ENCODE measurements at regions not wholly inside any gene's neighbourhood (a gene's known extent, or its start where the extent isn't known, plus 50 kb on each side); places are given as distances from the start of the nearest gene placed in this dataset.
A peak's percentile ranks its signal among the peaks of the same experiment; 100 is the strongest.

DNA sequence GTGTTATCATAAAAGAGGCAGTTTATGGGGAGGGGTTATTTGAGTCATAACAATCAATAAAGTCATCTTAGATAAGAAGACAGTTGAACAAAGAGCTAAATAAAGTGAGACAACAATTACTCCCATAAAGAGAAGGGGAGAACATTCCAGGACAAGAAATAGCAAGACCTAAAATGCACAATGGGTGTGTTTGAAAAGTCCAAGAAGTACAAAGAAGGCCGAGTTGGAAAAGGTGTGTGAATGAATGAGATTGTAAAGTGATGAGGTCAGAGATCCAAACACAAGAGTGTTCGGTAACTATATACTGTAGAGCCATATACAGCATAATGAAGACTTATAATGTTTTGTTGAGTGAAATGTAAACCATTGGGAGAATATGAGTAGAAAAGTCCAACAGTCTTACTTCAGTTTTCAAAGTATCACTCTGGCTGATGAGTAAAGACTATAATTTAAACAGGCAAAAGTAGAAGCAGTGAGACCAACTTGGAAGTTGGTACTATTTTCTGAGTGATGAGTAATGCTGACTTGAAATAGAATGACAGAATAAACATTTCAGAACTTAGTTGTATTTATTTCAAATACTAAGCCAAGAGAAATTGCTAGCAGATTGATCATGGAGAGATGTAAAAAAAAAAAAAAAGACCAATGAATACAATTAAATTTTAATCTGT, 868.7 kb upstream of the CDH9 start:
- DNase-seq (ENCODE audit: low read depth): peak; percentile 86
- no peak overlapping the region for H3K4me3 ChIP-seq (ENCODE audit: low read length)
- no peak for TF ChIP-seq CTCF (IDR thresholded peaks at IDR 0.05; ENCODE audit: insufficient read depth, low read depth, low read length, missing control alignments)

GRCh38 chr5:27906481-27906880, 868.1 kb upstream of the CDH9 start:
- H3K4me3 ChIP-seq (ENCODE audit: low read length): no peak overlapping the region
- DNase-seq (ENCODE audit: low read depth): peak; percentile 65
- TF ChIP-seq CTCF (IDR thresholded peaks at IDR 0.05; ENCODE audit: insufficient read depth, low read depth, low read length, missing control alignments): no peak

DNA sequence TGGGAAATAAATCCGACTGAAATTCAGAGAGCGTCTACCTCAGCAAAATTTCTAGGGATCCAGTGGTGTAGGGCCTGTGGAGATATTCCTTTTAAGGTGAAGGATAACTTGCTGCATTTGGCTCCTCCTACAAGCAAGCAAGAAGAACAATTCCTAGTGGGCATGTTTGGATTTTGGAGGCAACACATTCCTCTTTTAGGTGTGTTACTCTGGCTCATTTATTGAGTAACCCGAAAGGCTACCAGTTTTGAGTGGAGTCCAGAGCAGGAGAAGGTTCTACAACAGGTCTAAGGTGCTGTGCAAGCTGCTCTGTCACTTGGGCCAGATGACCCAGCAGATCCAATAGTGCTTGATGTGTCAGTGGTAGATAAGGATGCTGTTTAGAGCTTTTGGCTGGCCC, 862.4 kb upstream of the CDH9 start:
- peak; percentile 59 for DNase-seq (ENCODE audit: low read depth)
- TF ChIP-seq CTCF (IDR thresholded peaks at IDR 0.05; ENCODE audit: insufficient read depth, low read depth, low read length, missing control alignments): no peak
- no peak overlapping the region for H3K4me3 ChIP-seq (ENCODE audit: low read length)

GRCh38 chr5:27876071-27876470, 837.7 kb upstream of the CDH9 start:
- no peak for TF ChIP-seq CTCF (IDR thresholded peaks at IDR 0.05; ENCODE audit: insufficient read depth, low read depth, low read length, missing control alignments)
- no peak overlapping the region for H3K4me3 ChIP-seq (ENCODE audit: low read length)
- peak; percentile 46 for DNase-seq (ENCODE audit: low read depth)

DNA sequence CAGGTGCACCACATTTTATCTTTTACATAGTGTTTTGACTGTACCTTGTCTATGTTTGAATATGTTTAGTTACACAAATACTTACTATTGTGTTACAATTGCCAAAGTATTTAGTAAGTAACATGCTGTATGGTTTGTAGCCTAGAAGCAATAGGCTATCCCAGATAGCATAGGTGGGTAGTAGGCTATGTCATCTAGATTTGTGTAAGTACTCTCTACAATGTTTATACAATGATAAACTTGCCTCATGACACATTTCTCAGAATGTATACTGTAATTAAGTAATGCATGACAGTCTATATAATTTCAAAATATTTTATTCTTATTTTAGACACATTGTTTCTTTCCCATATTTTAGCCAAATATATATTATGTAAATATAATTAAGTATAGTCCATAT, 836.8 kb upstream of the CDH9 start:
- peak; percentile 14 for DNase-seq (ENCODE audit: low read depth)
- no peak overlapping the region for H3K4me3 ChIP-seq (ENCODE audit: low read length)
- TF ChIP-seq CTCF (IDR thresholded peaks at IDR 0.05; ENCODE audit: insufficient read depth, low read depth, low read length, missing control alignments): no peak

DNA sequence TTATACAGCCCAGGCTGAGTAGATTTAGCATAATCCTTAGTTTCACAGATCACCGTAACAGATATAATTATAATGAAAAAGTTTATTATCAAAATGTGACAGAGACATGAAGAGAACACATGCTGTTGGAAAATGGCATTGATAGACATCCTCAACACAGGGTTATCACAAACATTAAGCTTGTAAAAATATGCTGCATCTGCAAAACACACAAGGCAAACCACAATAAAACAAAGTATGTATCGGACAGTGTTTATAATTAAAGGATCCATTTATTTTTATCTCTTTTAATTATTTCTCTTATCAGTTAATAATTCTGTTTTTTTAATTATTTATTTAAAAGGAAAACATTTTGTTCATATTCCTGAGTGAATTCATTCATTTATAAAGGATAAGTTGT, 829.9 kb upstream of the CDH9 start:
- no peak for DNase-seq (ENCODE audit: low read depth)
- no peak for TF ChIP-seq CTCF (IDR thresholded peaks at IDR 0.05; ENCODE audit: insufficient read depth, low read depth, low read length, missing control alignments)
- no peak overlapping the region for H3K4me3 ChIP-seq (ENCODE audit: low read length)

GRCh38 chr5:27855491-27855890, 817.1 kb upstream of the CDH9 start:
- H3K4me3 ChIP-seq (ENCODE audit: low read length): no peak overlapping the region
- TF ChIP-seq CTCF (IDR thresholded peaks at IDR 0.05; ENCODE audit: insufficient read depth, low read depth, low read length, missing control alignments): no peak
- DNase-seq (ENCODE audit: low read depth): no peak

All from epithelial cell of esophagus (primary cell).